ENCODE measurements at regions not wholly inside any gene's neighbourhood (a gene's known extent, or its start where the extent isn't known, plus 50 kb on each side); places are given as distances from the start of the nearest gene placed in this dataset.

GRCh38 chr20:52622081-52622480, 350.1 kb upstream of the TSHZ2 start:
- TF ChIP-seq ZZZ3 (IDR thresholded peaks at IDR 0.05; ENCODE audit: control insufficient read depth, insufficient read length, low read depth) (no peak), CTCF (IDR thresholded peaks at IDR 0.05 in 2 of 3, conservative IDR thresholded peaks at IDR 0.05 in 1 of 3; ENCODE audit: control insufficient read depth in 2 of 3, extremely low read depth in 1 of 3, insufficient read depth in 1 of 3, low read depth in 3 of 3, low read length in 3 of 3) (no peak), POLR2A (IDR thresholded peaks at IDR 0.05; ENCODE audit: low read depth, low read length) (no peak), SP1 (IDR thresholded peaks at IDR 0.05; ENCODE audit: low read depth, low read length) (no peak), EZH2 (IDR thresholded peaks at IDR 0.05; ENCODE audit: borderline replicate concordance, control insufficient read depth, low read depth, low read length) (no peak), ZNF622 (IDR thresholded peaks at IDR 0.05) (no peak), EP300 (IDR thresholded peaks at IDR 0.05; ENCODE audit: borderline replicate concordance in 1 of 2, control insufficient read depth in 1 of 2, low read depth in 2 of 2, low read length in 2 of 2) (no peak), MYC (IDR thresholded peaks at IDR 0.05; ENCODE audit: insufficient read depth, insufficient read length, insufficient replicate concordance, low read length, severe bottlenecking) (no peak)

All from GM12878 (cell line).